Inflammatory macrophage treated with lipopolysaccharide for 1 hour (primary cell): ENCODE measurements at regions not wholly inside any gene's neighbourhood (a gene's known extent, or its start where the extent isn't known, plus 50 kb on each side); places are given as distances from the start of the nearest gene placed in this dataset.
A peak's percentile ranks its signal among the peaks of the same experiment; 100 is the strongest.

Source experiments
- DNase-seq, 2 donors: peaks; one replicate each; pipeline ENCODE4 v3.0.0-alpha.2; 2020 to 2022

DNA sequence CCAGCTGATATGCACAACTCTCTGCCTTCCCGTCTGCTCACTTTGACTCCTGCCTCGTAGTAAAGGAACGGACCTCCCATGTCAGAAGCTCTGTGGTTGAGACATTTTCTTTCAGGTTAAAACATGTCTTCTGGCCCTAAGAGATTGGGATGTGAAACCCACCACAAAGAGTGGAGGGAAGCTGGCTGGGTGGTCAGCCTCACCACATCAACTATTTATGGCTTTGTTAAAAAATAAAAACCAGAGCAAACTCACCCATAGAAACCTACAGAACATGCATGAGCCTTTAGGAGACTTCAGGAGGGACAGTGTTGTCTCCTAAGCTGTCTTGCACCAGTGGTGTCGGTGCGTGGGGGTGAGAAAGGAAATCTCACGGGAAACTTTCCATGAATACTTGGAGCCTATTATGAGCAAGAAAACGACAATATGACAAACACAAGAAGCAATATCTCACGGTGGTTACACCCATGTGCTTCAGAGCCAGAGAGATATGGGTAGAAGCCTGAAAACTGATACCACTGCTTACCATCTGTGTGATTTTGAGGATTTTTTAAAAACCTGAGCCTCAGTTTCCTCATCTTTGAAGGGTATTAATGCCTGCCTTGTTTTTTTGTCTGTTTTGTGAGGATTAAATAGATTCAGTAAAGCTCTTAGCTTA, 61.7 kb upstream of the XYLT1 start:
- no peak for DNase-seq

DNA sequence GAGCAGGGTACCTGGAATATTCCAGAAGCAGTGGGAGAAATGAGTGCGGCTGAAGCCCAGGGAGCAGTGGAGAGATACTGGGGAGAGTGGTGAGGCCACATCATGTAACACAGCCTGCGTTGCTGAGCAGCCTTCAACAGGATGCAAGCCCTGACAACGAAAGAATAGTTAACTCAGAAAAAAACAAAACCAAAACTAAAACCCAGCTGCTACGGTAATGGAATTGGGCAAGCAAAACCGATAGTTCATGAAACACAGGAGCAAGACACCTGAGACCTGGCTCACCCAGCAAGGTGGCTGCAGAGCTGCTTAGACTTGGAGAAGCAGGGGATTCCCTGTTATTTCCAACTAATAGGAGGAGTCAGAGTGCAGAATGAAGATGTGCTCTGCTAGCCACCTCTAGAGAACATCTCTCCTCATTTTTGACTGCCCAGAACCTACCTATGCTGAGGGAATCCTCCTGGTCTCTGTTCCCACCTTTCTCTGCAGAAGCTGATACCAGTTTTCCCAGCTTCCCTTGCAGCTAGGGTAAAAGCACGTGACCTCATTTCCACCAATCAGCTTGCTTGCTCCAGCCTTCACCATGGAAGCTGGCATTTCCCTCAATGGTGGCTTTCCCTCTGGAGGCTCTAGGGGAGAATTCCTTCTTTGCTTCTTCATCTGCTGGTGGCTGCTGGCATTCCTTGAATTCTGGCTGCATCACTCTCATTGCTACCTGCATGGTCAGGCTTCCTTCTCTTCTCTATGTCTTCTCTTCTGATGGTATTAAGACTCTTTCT, 59.4 kb upstream of the XYLT1 start:
- no peak for DNase-seq

DNA sequence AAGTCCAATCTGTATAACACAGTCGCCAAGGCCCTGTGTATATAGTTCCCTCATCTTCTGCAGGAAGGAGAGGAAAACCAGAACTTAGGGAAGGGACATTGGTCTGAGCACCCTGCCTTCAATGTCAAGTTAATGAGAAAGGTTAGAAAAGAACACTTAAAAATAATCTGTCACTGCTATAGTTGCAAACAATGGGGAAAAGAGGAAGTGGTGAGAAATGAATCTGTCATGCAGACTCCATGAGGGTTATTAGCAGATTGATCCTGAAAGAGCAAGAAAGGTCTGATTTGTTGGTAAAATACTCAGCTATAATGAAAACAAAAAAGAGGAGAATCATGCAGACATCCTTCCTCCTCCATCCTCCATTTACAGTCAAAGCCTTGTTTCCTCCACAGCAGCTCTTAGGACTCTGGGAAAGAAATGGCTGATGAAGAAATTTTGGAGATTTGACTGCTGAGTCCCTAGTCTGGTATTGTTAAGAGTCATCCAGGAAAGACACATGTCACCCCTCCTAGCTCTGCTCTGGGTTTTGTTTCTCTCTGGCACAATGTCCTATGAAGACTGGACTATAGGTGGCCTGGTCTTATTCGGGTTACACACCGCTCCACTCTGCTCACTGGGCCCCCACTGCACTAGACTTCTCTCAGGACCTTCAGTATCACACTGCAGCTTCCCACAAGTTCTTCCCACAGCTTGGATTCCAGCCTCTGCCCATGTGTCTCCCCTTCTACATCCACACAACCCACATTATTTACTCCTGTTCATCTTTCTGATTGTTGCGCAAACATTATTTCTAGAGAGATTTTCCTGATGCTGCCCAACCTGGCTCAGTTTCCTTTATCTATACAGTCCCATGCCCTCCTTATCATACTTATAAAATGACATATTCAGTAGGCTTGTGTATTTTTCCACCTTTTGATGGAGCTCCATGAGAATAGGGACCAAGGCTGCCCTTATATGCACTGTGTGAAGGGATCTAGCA, 56.5 kb upstream of the XYLT1 start:
- peak; percentile 44 to 47 for DNase-seq

DNA sequence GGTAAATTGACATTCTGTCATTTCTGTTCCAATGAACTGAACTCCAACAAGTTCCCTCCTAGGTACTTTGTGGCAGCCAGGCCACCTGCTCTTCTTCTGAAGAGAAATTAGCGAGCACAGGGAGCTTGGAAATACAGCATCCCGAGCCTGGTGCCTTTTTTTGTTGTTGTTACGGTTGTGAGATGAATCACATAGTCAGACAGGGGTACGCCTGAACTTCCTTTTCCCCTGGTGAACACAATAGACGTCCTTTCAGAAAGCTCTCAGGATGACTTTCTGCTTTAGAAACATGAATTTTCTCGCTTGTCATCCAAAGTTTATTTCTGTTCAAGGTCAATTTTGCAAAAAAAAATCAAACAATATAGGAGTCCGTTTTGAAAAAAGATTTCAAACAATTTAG, 53.9 kb upstream of the XYLT1 start:
- DNase-seq: no peak

DNA sequence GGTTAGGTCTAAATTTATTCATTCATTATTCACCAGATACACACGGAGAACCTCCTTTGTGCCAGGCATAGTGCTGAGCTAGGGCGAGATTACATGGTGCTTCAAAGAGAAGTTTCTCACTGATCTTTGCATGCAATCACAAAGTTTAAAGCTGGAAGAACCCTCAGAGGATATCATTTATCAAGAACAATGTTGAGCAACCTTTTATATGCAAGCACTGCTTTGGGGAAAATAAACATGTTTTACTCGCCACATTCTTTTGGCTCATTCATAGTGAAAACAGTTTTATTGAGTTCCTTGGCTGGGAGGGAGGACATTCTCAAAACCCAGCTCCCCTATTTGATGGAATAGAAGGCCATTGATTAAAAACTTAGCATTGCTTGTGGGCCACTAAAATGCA, 49.8 kb upstream of the XYLT1 start:
- no peak for DNase-seq
